ENCODE measurements at regions not wholly inside any gene's neighbourhood (a gene's known extent, or its start where the extent isn't known, plus 50 kb on each side); places are given as distances from the start of the nearest gene placed in this dataset.

DNA sequence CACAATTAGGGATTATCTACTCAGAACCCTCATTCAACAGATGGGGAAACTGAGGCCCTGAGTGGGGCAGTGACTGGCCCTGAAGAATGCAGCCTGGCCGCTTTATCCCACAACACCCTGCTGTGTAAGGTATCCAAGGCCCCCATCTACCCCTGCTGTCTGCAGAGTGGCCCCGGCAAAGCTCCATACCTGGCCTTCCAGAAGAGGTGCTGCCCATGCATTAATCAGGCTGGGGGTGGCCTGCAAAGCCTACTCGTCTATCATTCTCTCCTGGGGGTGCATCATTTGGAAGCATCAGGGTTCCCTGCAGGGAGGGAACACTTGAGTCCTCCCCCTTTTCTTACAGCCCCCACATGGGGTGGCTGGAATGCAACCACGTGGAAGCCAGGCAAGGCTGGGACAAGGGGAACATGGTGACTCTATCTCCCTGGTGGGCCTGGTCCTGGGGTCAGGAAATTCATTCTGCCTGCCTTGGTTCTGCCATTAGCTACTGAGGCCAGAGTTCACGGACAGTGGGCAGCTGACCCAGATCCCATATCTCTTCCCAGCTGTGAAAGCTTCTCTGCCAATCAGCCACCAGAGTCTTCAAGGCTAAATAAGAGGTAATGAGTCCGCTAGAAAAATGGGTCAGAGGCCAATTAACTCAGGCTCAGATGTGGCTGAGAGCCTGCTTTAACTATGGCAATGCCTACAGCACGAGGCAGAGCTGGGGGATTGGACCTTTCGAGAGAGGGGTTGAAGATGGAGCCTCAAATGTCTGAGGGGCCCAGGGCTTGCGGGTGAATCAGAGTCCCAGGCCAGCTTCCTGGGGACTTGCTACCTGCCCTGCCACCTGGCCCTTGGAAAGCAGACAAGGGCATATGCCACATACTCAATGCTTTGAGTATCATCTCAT is 72.3 kb upstream of the TOX2 start:
- Mint-ChIP-seq H3K9me3 (ENCODE audit: unreplicated experiment) (peaks cover 6% of the 10 kb centered on the region), H3K4me3 (ENCODE audit: unreplicated experiment) (no peak overlapping the region), H3K4me1 (ENCODE audit: insufficient read depth, unreplicated experiment) (peaks cover 29% of the 10 kb centered on the region), H3K27ac (ENCODE audit: low read depth, unreplicated experiment) (no peak overlapping the region), H3K36me3 (ENCODE audit: insufficient read depth, unreplicated experiment) (no peaks in the 10 kb centered on the region), H3K27me3 (ENCODE audit: insufficient read depth, unreplicated experiment) (no peaks in the 10 kb centered on the region)
- no peak for DNase-seq (ENCODE audit: unreplicated experiment)
- intact Hi-C loops (cut with micrococcal nuclease) = loop anchor here (10.0 kb wide), 2 partner anchors 88 to 92 kb away; no protein-coding TSS in a partner anchor
- TF ChIP-seq, protein P1, sequence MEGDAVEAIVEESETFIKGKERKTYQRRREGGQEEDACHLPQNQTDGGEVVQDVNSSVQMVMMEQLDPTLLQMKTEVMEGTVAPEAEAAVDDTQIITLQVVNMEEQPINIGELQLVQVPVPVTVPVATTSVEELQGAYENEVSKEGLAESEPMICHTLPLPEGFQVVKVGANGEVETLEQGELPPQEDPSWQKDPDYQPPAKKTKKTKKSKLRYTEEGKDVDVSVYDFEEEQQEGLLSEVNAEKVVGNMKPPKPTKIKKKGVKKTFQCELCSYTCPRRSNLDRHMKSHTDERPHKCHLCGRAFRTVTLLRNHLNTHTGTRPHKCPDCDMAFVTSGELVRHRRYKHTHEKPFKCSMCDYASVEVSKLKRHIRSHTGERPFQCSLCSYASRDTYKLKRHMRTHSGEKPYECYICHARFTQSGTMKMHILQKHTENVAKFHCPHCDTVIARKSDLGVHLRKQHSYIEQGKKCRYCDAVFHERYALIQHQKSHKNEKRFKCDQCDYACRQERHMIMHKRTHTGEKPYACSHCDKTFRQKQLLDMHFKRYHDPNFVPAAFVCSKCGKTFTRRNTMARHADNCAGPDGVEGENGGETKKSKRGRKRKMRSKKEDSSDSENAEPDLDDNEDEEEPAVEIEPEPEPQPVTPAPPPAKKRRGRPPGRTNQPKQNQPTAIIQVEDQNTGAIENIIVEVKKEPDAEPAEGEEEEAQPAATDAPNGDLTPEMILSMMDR (IDR thresholded peaks at IDR 0.05; ENCODE audit: unreplicated experiment) = no peak
- ChIA-PET POLR2A (interaction anchor here (0.5 kb wide), 1 partner anchor 17 kb away, joined by 3 read pairs; no protein-coding TSS in a partner anchor), CTCF (interaction anchor here (0.6 to 1.2 kb wide), 5 partner anchors 7 to 92 kb away, joined by 3 to 5 read pairs (median 3); no protein-coding TSS in a partner anchor)
- no TSS peak for BruUV-seq (replicated peaks)

DNA sequence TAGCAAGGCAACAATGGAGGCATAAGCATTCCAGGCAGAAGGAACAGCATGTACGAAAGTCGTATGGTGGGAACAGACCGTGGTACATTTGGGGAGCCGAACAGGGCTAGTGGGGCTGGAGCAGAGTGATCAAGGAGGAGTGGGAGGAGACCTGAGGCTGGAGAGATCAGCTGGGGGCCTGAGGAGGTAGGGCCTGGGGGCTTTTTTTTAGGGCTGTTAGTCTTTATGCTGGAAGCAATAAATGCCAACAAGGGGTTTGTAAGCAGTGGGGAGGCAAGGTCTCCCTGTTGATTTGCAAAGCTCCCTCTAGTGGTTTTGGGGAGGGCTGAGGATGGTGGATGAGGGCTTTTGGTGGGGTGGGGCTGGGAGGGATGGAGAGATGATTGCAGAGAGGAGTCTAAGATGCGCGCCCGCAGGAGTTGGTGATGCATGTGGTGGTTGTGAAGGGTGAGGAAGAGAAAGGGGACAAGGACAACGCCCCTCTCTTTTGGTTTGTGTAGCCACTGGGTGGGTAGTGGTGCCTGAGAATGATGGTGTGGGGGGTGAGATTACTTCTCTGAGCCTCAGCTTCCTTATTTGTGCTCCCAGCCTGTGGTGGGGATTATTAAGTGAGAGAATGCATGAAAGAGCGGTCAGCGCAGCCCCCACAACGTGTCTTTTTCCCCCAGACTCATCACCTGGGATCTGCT is 74.1 kb upstream of the TOX2 start:
- Mint-ChIP-seq H3K27me3 (ENCODE audit: insufficient read depth, unreplicated experiment) (no peaks in the 10 kb centered on the region), H3K36me3 (ENCODE audit: insufficient read depth, unreplicated experiment) (no peaks in the 10 kb centered on the region), H3K27ac (ENCODE audit: low read depth, unreplicated experiment) (no peak overlapping the region), H3K4me1 (ENCODE audit: insufficient read depth, unreplicated experiment) (peaks cover 20% of the 10 kb centered on the region), H3K9me3 (ENCODE audit: unreplicated experiment) (peaks cover 6% of the 10 kb centered on the region), H3K4me3 (ENCODE audit: unreplicated experiment) (no peak overlapping the region)
- peak; percentile 53 for DNase-seq (ENCODE audit: unreplicated experiment)
- ChIA-PET POLR2A (no interaction called here), CTCF (interaction anchor here (0.7 to 2.7 kb wide), 11 partner anchors 10 to 650 kb away, joined by 3 to 14 read pairs (median 4); no protein-coding TSS in a partner anchor)
- BruUV-seq (replicated peaks) = no TSS peak
- TF ChIP-seq, protein P1 (IDR thresholded peaks at IDR 0.05; ENCODE audit: unreplicated experiment) = peak; percentile 37
- intact Hi-C loops (cut with micrococcal nuclease) = loop anchor here (10.0 kb wide), 2 partner anchors 86 to 94 kb away; no protein-coding TSS in a partner anchor

DNA sequence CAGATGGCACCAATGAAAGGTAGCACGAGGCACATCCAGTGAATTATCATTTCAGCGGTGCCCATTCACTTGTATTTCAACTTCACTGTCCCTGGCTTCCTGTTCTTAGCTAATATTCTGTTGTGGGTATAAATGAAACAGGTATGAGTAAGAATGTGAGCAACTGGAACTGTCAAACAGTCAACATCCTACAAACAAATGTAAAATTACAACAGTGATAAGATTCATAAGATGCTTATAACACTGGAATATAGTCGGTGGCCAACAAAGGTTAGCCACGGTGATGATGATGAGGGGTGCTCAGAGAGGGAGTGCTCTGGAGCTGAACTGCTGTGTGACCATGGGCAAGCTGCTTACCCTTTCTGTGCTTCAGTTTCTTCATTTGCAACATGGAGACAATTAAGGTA is 74.9 kb upstream of the TOX2 start:
- no peaks in the 10 kb centered on the region for H3K9me3 Mint-ChIP-seq (ENCODE audit: unreplicated experiment)
- CTCF ChIA-PET = interaction anchor here (0.7 to 2.7 kb wide), 10 partner anchors 10 to 649 kb away, joined by 3 to 14 read pairs (median 4); no protein-coding TSS in a partner anchor
- no peak overlapping the region for H3K27ac Mint-ChIP-seq (ENCODE audit: low read depth, unreplicated experiment)
- no TSS peak for BruUV-seq (replicated peaks)
- TF ChIP-seq, protein P1 (IDR thresholded peaks at IDR 0.05; ENCODE audit: unreplicated experiment) = no peak
- no peak overlapping the region for H3K4me3 Mint-ChIP-seq (ENCODE audit: unreplicated experiment)
- H3K36me3 Mint-ChIP-seq (ENCODE audit: insufficient read depth, unreplicated experiment) = no peaks in the 10 kb centered on the region
- peaks cover 13% of the 10 kb centered on the region for H3K4me1 Mint-ChIP-seq (ENCODE audit: insufficient read depth, unreplicated experiment)
- DNase-seq (ENCODE audit: unreplicated experiment) = no peak
- intact Hi-C loops (cut with micrococcal nuclease) = loop anchor here (10.0 kb wide), 2 partner anchors 85 to 95 kb away; no protein-coding TSS in a partner anchor
- POLR2A ChIA-PET = interaction anchor here (0.6 kb wide), 1 partner anchor 60 kb away, joined by 3 read pairs; no protein-coding TSS in a partner anchor
- no peaks in the 10 kb centered on the region for H3K27me3 Mint-ChIP-seq (ENCODE audit: insufficient read depth, unreplicated experiment)

DNA sequence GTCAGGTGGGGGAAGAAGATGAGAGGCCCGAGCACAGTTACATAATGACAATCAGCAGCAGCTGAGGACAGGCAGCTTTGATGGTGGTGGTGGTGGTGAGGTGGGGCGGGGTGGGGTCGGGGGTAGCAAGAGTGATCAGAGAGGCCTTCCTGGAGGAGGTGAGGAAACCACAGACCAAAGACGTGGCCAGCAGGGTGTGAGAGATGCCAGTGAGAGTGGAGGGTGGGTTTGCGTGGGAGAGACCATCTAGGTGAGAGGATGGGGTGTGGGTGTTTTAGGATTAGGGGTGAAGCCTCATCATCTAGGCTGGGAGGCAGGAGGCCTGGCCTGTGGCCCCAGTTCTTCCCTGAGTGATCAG is 76.0 kb upstream of the TOX2 start:
- H3K4me3 Mint-ChIP-seq (ENCODE audit: unreplicated experiment) = no peak overlapping the region
- H3K36me3 Mint-ChIP-seq (ENCODE audit: insufficient read depth, unreplicated experiment) = no peaks in the 10 kb centered on the region
- no TSS peak for BruUV-seq (replicated peaks)
- POLR2A ChIA-PET = no interaction called here
- TF ChIP-seq, protein P1 (IDR thresholded peaks at IDR 0.05; ENCODE audit: unreplicated experiment) = no peak
- CTCF ChIA-PET = no interaction called here
- H3K27ac Mint-ChIP-seq (ENCODE audit: low read depth, unreplicated experiment) = no peak overlapping the region
- no peaks in the 10 kb centered on the region for H3K9me3 Mint-ChIP-seq (ENCODE audit: unreplicated experiment)
- intact Hi-C loops (cut with micrococcal nuclease) = no loop called here
- no peaks in the 10 kb centered on the region for H3K27me3 Mint-ChIP-seq (ENCODE audit: insufficient read depth, unreplicated experiment)
- peaks cover 4% of the 10 kb centered on the region for H3K4me1 Mint-ChIP-seq (ENCODE audit: insufficient read depth, unreplicated experiment)
- DNase-seq (ENCODE audit: unreplicated experiment) = no peak
